Body of pancreas (tissue), 4 donors: ENCODE measurements at regions not wholly inside any gene's neighbourhood (a gene's known extent, or its start where the extent isn't known, plus 50 kb on each side); places are given as distances from the start of the nearest gene placed in this dataset.

Experiments used
- ATAC-seq: fragments of 150-250 bp; one replicate; pipeline ENCODE4 v1.9.1; 2016
- DNase-seq, 4 donors: peaks; one replicate each; pipeline ENCODE4 v3.0.0-alpha.2; 2019
- H3K27ac ChIP-seq, 4 donors: fragments of 200-600 bp; sonication (generic); 1 replicate in 3 of 4; 2 replicates in 1 of 4; pipeline versions ENCODE4 v1.5.1 to v1.6.1; 2016 to 2019; ENCODE audit warnings: mild to moderate bottlenecking in 1 of 4, mixed read lengths in 1 of 4, moderate library complexity in 1 of 4
- H3K27me3 ChIP-seq, 2 donors: fragments of 200-600 bp; sonication (generic); one replicate each; pipeline ENCODE4 v1.6.0; 2016; ENCODE audit warnings: mild to moderate bottlenecking in 1 of 2
- H3K36me3 ChIP-seq, 2 donors: fragments of 200-600 bp; sonication (generic); replicated peaks in 1 of 2; 2 replicates each; pipeline ENCODE4 v1.5.1; 2016; ENCODE audit warnings: low read depth in 2 of 2; ENCODE audit not compliant: insufficient read depth in 1 of 2
- H3K4me1 ChIP-seq: fragments of 200-600 bp; sonication (generic); one replicate; pipeline ENCODE4 v1.6.0; 2016
- H3K4me3 ChIP-seq, 2 donors: fragments of 200-600 bp; sonication (generic); 1 replicate in 1 of 2; 2 replicates in 1 of 2; pipeline ENCODE4 v1.5.1; 2016 to 2019
- H3K9me3 ChIP-seq, 3 donors: fragments of 200-600 bp; sonication (generic); 1 replicate in 2 of 3; 2 replicates in 1 of 3; pipeline ENCODE4 v1.5.1; 2016
- POLR2A ChIP-seq, 3 donors: fragments of 450-650 bp; IDR thresholded peaks; one replicate each; pipeline ENCODE4 v1.6.1; 2016; ENCODE audit warnings: antibody characterized with exemption in 3 of 3, mild to moderate bottlenecking in 2 of 3
- WGBS, 2 donors: methylation state at CpG; one replicate each; pipeline ENCODE4 v1.1.5; 2017; 5-methylcytosine and 5-hydroxymethylcytosine counted together
- intact Hi-C: fragments of 100-400 bp; cut with DNase I; formaldehyde crosslinking; loops from one replicate; pipeline ENCODE4 v1.15.1; 2023
- TF ChIP-seq, protein P1 (sequence below), 7 experiments: fragments of 450-650 bp in 4 of 7; fragments of 200-600 bp in 3 of 7; sonication (generic) in 3 of 7; IDR thresholded peaks; one replicate each; pipeline ENCODE4 v1.5.1; 2016 to 2019; ENCODE audit warnings: antibody characterized with exemption in 7 of 7

- WGBS, 2 donors: 25 to 36% methylated on average over 1 of the region's 1 CpG
- Histone ChIP-seq H3K27me3 (peaks cover 0 to 3% of the 10 kb centered on the region in 2 donors), H3K4me3 (no peak overlapping the region), H3K9me3 (no peaks in the 10 kb centered on the region), H3K36me3 (no peaks in the 10 kb centered on the region), H3K27ac (no peak overlapping the region), H3K4me1 (no peaks in the 10 kb centered on the region)
- no peak for ATAC-seq
- no peak for DNase-seq
- intact Hi-C loops: no loop called here
- TF ChIP-seq POLR2A (IDR thresholded peaks at IDR 0.05): no peak
- TF ChIP-seq, protein P1, sequence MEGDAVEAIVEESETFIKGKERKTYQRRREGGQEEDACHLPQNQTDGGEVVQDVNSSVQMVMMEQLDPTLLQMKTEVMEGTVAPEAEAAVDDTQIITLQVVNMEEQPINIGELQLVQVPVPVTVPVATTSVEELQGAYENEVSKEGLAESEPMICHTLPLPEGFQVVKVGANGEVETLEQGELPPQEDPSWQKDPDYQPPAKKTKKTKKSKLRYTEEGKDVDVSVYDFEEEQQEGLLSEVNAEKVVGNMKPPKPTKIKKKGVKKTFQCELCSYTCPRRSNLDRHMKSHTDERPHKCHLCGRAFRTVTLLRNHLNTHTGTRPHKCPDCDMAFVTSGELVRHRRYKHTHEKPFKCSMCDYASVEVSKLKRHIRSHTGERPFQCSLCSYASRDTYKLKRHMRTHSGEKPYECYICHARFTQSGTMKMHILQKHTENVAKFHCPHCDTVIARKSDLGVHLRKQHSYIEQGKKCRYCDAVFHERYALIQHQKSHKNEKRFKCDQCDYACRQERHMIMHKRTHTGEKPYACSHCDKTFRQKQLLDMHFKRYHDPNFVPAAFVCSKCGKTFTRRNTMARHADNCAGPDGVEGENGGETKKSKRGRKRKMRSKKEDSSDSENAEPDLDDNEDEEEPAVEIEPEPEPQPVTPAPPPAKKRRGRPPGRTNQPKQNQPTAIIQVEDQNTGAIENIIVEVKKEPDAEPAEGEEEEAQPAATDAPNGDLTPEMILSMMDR (IDR thresholded peaks at IDR 0.05): no peak
These were observed 228.4 kb upstream of the OTX2 start for GRCh38 chr14:57038689-57039088.

DNA sequence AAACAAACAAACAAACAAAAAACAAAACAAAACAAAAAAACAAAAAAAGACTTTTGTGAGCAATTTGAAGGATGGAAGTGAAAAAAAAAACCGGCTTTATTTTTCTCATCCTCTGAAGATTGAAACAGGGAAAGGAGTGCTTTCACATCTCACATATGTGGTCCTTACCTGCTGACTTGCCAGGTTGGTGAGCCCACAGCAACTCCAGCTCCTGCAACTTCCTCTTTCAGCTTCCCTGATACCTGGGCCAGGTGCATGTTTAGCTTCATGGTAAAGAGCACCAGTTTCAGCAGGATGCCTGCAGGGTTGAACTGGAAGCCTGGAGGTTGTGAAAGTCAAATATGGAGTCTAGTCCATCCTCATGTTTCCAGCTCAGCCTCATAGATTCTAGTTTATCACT is 221.2 kb upstream of the OTX2 start:
- H3K27ac ChIP-seq: no peak overlapping the region
- 79 to 82% methylated on average over 1 of the region's 1 CpG for WGBS, 2 donors
- TF ChIP-seq POLR2A (IDR thresholded peaks at IDR 0.05): no peak
- TF ChIP-seq, protein P1 (IDR thresholded peaks at IDR 0.05): no peak
- H3K27me3 ChIP-seq: no peaks in the 10 kb centered on the region
- ATAC-seq: no peak
- no peak for DNase-seq
- intact Hi-C loops: no loop called here
- no peaks in the 10 kb centered on the region for H3K36me3 ChIP-seq
- H3K9me3 ChIP-seq: peaks cover 0 to 5% (median 0%) of the 10 kb centered on the region in 3 donors
- H3K4me3 ChIP-seq: no peak overlapping the region
- H3K4me1 ChIP-seq: no peaks in the 10 kb centered on the region

DNA sequence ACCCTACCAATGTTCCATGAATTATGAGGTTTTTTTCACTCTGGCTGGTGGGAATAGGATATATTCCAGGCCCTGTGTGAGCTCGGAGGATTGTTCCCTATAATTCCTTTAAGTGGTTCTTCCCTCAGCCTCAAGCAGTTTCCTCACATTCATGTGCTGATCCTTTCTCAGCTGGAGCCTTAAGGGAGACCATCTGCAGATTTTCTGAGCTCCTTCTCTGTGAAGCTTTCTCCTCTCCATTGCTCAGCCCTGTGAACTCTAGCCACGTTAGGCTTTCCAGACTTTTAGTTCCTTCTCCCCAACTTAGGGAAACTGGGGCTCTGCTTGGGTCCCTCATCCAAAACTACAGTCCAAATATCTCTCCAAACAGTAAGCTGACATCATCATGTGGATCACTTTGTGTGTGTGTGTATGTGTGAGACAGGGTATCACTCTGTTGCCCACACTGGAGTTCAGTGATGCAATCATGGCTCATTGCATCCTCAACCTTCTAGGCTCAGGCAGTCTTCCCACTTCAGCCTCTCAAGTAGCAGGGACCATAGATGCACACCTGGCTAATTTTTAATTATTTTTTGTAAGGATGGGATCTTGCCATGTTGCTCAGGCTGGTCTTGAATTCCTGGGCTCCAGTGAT is 219.5 kb upstream of the OTX2 start:
- no peak for TF ChIP-seq POLR2A (IDR thresholded peaks at IDR 0.05)
- TF ChIP-seq, protein P1 (IDR thresholded peaks at IDR 0.05): no peak

DNA sequence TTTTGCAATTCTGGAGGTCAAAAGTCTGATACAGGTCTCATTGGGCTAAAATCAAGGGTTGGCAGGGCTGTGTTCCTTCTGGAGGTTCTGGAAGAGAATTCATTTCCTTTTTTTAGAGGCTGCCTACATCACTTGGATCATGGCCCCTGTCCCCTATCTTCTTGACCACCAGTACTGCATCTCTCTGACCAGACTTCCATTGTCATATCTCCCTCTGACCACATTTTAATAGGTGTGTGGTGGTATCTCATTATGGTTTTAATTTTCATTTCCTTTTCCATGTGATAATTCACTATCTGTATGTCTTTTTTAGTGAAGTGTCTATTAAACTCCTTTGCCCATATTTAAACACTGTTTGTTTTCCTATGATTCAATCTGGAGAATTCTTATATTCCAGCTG is 215.2 kb upstream of the OTX2 start:
- no peaks in the 10 kb centered on the region for H3K4me1 ChIP-seq
- no peaks in the 10 kb centered on the region for H3K9me3 ChIP-seq
- no peak for TF ChIP-seq POLR2A (IDR thresholded peaks at IDR 0.05)
- TF ChIP-seq, protein P1 (IDR thresholded peaks at IDR 0.05): no peak
- H3K27me3 ChIP-seq: no peaks in the 10 kb centered on the region
- H3K36me3 ChIP-seq: no peaks in the 10 kb centered on the region
- H3K4me3 ChIP-seq: no peak overlapping the region
- intact Hi-C loops: no loop called here
- DNase-seq (no peak), ATAC-seq (no peak)
- no peak overlapping the region for H3K27ac ChIP-seq

More for the DNA sequence above, 219.5 kb upstream of the OTX2 start:
- no peak overlapping the region for H3K27ac ChIP-seq
- no peaks in the 10 kb centered on the region for H3K27me3 ChIP-seq
- WGBS, 2 donors: 41 to 61% methylated on average over 2 of the region's 2 CpGs
- H3K9me3 ChIP-seq: peaks cover 0 to 5% (median 0%) of the 10 kb centered on the region in 3 donors
- intact Hi-C loops: no loop called here
- no peaks in the 10 kb centered on the region for H3K36me3 ChIP-seq
- H3K4me1 ChIP-seq: no peaks in the 10 kb centered on the region
- ATAC-seq (no peak), DNase-seq (no peak)
- no peak overlapping the region for H3K4me3 ChIP-seq

DNA sequence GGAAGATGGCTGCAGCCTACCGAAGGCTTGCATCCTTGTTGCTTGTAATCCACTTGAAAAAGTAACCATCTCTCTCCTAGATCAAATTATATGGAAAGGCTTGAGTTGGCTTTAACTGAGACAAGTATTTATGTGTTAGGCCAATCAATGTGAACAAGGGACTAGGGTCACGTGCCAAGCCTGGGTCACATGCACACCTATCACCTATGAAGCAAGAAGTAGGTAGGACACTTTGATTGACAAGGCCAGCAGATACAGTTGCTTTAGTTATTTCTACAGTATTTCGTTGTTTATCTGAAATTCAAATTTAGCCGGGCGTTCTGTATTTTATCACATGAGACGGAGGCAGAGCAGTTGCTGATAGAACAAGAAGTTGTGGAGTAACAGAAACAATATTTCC is 212.3 kb upstream of the OTX2 start:
- DNase-seq (peak in 3 of 4 donors; percentile 11 to 45 (median 34)), ATAC-seq (peak; percentile 38)
- Histone ChIP-seq H3K36me3 (no peaks in the 10 kb centered on the region), H3K4me1 (no peaks in the 10 kb centered on the region), H3K9me3 (no peaks in the 10 kb centered on the region), H3K27ac (no peak overlapping the region), H3K27me3 (no peaks in the 10 kb centered on the region), H3K4me3 (no peak overlapping the region)
- WGBS, 2 donors: 47 to 51% methylated on average over 6 of the region's 6 CpGs
- intact Hi-C loops: no loop called here
- TF ChIP-seq POLR2A (IDR thresholded peaks at IDR 0.05): no peak
- TF ChIP-seq, protein P1 (IDR thresholded peaks at IDR 0.05): no peak
